C1 segment of cervical spinal cord (tissue), 14 donors: ENCODE measurements at regions not wholly inside any gene's neighbourhood (a gene's known extent, or its start where the extent isn't known, plus 50 kb on each side); places are given as distances from the start of the nearest gene placed in this dataset.
A peak's percentile ranks its signal among the peaks of the same experiment; 100 is the strongest.
"Not testable (repeated sequence)": the region's sequence is repeated elsewhere in the genome, so short reads cannot be mapped to it uniquely, and the experiment has no call there.

Source experiments
- DNase-seq, 14 donors: peaks; one replicate each; lab custom pipeline; 2025; lab: John Stamatoyannopoulos, UW

DNA sequence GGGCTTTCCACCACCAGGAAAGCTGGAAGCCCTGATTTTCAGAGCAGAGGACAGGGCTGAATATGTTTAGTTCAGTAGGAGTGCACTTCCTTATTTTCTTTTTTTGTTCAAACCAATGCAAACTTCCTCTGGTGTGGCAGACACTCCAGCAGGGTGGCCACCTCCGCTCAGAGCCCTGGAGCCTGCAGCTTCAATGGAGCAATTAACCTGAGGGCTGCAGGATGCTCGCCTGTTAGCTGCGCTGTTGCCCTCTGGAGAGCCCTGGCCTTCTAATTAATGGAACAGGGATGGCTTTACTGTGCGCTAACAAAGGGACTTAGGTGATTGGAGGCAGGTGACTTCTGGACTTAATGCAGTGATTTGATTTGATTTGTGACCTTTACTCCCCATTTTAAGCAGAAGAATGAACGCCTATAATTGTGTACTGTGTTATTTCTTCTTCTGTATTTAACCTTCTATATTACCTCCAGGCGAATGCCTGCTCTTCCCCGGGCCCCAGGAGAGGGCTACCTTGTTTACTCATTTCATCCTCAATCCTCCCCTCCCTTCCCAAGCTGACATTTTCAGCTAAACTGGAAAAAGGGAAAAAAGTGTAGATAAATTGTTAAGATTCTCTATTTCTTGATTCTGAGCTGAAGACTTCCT lies 123.0 kb upstream of the CTBP2 start:
- DNase-seq, result peak in 2 of 14 donors; percentile 0 to 5

DNA sequence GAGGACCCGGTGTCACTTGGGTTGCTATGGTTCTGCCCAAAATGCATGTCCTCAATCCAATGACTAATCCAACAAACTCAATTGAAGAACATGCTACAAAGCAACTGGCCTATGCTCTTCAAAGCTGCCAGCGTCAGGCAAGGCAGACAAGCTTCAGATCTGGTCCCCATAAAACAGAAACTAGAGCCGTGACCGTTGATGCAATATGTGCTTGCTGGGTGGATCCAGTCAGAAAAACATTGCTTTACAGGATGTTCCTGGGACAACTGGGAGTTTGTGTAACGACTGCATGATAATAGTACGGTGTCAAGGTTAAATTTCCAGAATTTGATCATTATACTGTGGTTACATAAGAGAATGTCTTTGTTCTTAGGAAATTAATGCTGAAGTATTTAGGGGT lies 120.7 kb upstream of the CTBP2 start:
- DNase-seq, result no peak

DNA sequence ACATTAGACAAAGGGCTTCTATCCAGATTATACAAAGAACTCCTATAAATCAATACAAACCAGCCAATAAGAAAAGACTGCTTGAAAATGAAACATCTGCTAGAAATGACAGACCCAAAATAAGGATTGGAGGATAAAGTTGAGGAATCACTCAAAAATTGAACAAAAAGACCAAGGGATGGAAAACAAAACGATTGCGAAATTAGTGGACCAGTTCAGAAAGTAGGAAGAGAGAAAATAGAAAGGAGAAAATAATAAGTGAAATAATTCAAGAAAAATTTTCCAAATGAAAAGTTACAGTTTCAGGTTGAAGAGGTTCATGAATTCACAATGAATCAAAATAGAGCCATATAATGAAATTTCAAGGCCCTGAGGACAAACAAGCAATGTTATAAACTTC lies 115.8 kb upstream of the CTBP2 start:
- DNase-seq, result no peak

- DNase-seq, result no peak
These were observed 114.6 kb upstream of the CTBP2 start for GRCh38 chr10:125274961-125275360.

DNA sequence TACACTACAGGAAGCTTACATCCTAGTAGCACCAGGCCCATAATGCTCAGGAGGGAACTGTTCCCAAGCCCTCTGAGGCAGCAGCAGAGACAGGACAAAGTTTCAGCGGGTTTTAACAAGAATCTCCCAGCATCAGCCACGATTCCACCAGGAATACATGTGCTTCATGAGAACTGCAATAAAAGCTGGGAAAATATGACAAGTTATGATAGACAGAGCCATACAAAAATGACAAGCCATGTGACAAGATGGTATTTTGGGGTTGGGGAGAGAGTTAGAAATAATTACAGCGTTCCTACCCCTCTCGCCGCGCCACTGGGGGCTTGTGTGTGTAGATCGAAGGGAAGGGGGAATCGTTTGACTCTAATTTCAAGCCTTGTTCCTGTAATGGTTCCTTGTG lies 112.7 kb upstream of the CTBP2 start:
- DNase-seq, result no peak

GRCh38 chr10:125269716-125270115 lies 109.4 kb upstream of the CTBP2 start:
- no peak for DNase-seq

GRCh38 chr10:125266966-125267365 lies 106.6 kb upstream of the CTBP2 start:
- DNase-seq, result no peak

GRCh38 chr10:125266541-125266940 lies 106.2 kb upstream of the CTBP2 start:
- DNase-seq, result no peak

DNA sequence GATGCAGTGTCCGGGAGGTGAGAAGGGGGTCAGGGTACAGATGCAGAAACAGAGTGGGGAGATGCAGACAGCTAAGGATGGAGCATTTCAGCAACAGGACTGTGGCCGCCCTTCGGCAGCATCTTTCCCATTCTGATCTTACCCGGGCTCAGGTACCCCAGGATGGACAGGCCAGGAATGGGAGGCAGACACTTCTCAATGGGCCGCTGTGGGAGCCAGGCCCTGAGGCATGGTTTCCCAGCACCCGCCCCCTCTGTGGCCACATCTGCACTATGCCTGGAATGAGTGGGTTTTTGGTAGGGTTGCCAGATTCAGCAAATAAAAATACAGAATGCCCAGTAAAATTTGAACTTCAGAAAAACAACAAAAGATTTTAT lies 105.2 kb upstream of the CTBP2 start:
- DNase-seq, result no peak

DNA sequence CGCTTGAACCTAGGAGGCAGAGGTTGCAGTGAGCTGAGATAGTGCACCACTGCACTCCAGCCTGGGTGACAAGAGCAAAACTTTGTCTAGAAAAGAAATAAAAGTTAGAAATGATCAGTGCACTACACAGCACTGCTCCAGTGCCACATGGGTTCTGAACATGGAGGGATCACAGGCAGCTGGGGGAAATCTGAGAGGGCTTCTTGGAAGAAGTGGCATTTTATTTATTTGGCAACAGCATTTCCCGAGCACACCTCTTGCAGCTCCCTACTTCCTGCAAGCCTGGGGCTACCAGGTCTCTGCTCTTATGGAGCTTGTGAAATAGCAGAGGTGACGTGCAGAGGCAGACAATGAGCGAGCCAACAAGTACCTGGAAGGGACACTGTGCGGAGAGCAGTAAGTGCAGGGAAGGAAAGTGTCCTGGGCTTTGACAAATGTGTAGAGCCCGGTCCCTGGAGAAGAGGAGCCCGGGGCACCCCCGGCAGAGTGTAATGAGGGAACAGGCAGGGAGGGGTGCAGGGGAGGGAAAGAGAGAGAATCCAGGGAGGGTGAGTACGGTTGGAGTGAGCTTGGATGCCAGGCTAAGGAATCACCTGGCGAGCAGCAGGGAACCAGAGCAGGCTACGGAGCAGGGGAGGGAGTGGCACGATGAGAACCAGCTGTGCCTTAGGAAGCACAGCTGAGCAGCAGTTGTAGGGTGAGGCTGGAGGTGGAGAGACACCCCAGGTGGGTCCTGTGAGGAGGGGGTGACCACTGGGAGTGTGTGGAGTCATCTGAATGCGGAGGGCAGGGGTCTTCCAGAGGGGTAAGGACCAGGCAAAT lies 104.6 kb upstream of the CTBP2 start:
- DNase-seq, result no peak

DNA sequence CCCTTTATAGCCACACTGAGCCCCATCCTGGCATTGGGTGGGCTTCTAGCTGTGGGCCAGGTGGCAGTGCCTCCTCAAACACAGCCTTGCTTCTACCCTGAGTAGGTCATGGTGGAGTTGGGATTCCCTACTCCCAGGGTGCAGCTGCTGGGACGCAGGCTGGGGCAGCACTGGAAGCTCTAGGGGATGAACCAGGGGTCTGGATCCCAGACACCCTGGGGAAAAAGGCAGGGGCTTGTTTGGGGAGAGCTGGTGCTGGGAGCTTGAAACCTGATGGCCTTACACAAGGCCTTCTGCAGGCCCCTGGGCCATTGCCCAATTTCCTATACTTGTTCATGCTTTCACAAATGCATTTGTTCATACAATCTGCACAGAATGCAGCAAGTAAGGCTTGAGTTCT lies 103.7 kb upstream of the CTBP2 start:
- DNase-seq, result no peak

DNA sequence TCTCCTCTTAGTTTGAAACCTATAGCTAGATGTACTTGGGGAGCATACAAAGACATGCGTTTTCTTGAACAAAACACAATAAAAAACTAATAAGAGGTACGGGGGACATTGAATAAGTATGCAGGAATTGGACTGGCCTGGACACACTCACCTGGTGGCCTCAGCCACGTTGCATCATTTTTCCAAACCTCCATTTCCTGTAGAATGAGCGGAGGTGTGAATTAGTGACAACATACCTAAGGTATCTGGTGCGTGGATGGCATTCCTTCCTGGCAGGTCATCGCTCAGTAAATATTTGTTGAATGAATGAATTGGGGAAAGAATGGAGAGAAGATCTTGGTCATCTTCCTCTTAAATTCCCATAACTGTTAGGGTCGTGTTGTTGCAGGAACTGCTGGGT lies 103.2 kb upstream of the CTBP2 start:
- DNase-seq, result no peak

GRCh38 chr10:125262920-125263319 lies 102.6 kb upstream of the CTBP2 start:
- no peak for DNase-seq

DNA sequence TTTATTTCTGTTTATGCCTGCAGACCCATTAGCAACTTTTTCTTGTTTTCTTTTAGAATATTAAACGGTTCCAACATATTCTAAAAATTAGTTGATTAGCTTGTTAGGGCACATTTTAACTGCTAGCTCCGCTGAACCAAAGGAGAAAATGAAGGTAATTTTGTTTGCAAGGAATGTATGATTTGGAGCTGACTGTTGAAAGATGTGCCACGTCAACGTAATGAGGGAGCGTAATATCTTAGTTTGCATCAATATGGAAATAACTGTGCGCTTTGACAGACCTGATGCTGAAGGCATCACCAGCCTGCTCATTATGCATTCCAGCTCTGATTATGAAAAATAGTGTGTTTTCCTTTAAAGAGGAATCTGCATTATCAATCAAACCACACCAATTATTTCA lies 102.0 kb upstream of the CTBP2 start:
- DNase-seq, result no peak

GRCh38 chr10:125261491-125262186 lies 101.3 kb upstream of the CTBP2 start:
- no peak for DNase-seq

DNA sequence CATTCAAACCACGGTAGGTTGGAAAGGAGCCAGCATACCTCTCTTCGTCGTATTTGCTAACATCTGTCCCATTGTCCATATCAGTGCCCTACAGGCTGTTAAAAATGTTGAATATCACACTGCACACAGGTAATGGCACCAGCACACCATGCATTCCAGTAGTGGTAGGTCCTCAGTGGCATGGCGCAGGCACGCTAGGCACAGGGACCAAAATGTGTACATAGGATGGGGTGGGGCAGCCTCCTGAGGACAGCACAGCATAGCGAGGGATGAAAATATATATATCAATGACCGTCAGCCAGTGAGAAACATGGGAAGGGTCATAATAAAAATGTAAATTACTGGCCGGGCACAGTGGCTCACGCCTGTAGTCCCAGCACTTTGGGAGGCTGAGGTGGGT lies 99.9 kb upstream of the CTBP2 start:
- no peak for DNase-seq

DNA sequence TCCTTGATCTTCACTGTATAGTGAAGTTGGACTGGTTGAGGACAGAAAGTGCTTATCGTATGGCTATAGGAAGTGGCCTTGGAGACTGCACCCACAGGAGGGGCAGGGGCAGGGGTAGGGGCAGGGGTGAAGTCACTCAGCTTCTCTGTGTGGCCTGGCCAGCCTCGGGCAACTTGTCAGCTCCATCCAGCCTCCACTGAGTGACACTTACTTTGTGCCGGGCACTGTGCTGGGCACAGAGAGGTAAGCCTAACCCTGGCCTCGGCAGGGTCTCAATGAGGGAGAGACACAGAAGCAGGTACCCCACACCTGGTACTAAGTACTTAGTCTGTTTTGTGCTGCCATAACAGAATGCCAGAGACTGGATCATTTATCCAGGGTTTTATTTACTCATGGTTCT lies 99.3 kb upstream of the CTBP2 start:
- no peak for DNase-seq

- DNase-seq, result no peak
These were observed 98.3 kb upstream of the CTBP2 start for GRCh38 chr10:125258676-125259075.

GRCh38 chr10:125257521-125258108 lies 97.3 kb upstream of the CTBP2 start:
- DNase-seq, result no peak

DNA sequence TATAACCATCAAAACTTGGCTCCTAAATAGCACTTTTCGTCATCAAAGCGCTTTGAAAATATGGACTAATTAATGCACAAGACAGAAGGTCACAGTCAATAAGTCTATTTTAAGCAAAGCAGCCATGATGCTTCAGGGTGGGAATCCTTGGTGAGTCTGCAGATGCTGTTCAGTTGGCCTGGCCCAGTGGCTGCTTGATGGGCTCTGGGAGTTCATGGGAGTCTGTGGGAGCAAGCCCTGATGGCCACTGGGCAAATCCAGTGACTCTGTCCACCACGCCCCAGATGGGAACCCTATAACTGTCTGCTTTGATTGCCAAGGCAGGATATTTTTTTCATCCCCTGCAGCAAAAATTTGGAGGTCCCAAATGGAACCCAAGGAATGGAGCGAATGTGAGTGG lies 95.7 kb upstream of the CTBP2 start:
- no peak for DNase-seq

- DNase-seq, result no peak
These were observed 92.6 kb upstream of the CTBP2 start for GRCh38 chr10:125252937-125253336.

DNA sequence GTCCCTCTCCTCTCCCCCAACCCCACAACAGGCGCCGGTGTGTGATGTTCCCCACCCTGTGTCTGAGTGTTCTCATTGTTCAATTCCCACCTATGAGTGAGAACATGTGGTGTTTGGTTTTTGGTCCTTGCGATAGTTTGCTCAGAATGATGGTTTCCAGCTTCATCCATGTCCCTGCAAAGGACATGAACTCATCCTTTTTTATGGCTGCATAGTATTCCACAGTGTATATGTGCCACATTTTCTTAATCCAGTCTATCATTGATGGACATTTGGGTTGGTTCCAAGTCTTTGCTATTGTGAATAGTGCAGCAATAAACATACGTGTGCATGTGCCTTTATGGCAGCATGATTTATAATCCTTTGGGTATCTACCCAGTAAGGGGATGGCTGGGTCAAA lies 90.5 kb upstream of the CTBP2 start:
- DNase-seq, result not testable (repeated sequence)
